GM23338 (cell line): ENCODE measurements at regions not wholly inside any gene's neighbourhood (a gene's known extent, or its start where the extent isn't known, plus 50 kb on each side); places are given as distances from the start of the nearest gene placed in this dataset.
A peak's percentile ranks its signal among the peaks of the same experiment; 100 is the strongest.
"Not testable (repeated sequence)": the region's sequence is repeated elsewhere in the genome, so short reads cannot be mapped to it uniquely, and the experiment has no call there.

ENCODE experiments used
- ATAC-seq: fragments of 200-7000 bp; cut with Tn5 transposase; 3 replicates; pipeline ENCODE4 v1.9.1; 2020
- DNase-seq: peaks from one replicate; pipeline ENCODE4 v3.0.0-alpha.2; 2015; ENCODE audit warnings: low spot score
- H2AFZ ChIP-seq: fragments of 200-600 bp; sonication (generic); 2 replicates; pipeline ENCODE4 v1.8.0; 2016; ENCODE audit warnings: antibody characterized with exemption, mild to moderate bottlenecking, moderate library complexity
- H3F3A ChIP-seq: fragments of 200-600 bp; sonication (generic); replicated peaks from 2 replicates; pipeline ENCODE4 v1.8.0; 2017; ENCODE audit warnings: antibody characterized with exemption, mixed run types, low read depth
- H3K27ac ChIP-seq: fragments of 200-600 bp; sonication (generic); 2 replicates; pipeline ENCODE4 v1.6.1; 2016; ENCODE audit warnings: low read depth
- H3K27me3 ChIP-seq: fragments of 200-600 bp; sonication (generic); 2 replicates; pipeline ENCODE4 v1.8.0; 2016; ENCODE audit warnings: mild to moderate bottlenecking, mixed run types, moderate library complexity; ENCODE audit not compliant: insufficient read depth
- H3K36me3 ChIP-seq: fragments of 200-600 bp; sonication (generic); 2 replicates; pipeline ENCODE4 v1.8.0; 2016; ENCODE audit warnings: mild to moderate bottlenecking; ENCODE audit not compliant: insufficient read depth
- H3K4me1 ChIP-seq: fragments of 200-600 bp; sonication (generic); 2 replicates; pipeline ENCODE4 v1.8.0; 2016; ENCODE audit warnings: mild to moderate bottlenecking, moderate library complexity; ENCODE audit not compliant: insufficient read depth
- H3K4me2 ChIP-seq: fragments of 200-600 bp; sonication (generic); 2 replicates; pipeline ENCODE4 v1.7.1; 2017; ENCODE audit warnings: mixed run types
- H3K4me3 ChIP-seq: fragments of 200-600 bp; sonication (generic); 2 replicates; pipeline ENCODE4 v1.6.1; 2016; ENCODE audit warnings: mixed run types
- H3K79me2 ChIP-seq: fragments of 200-600 bp; sonication (generic); replicated peaks from 2 replicates; pipeline ENCODE4 v1.8.0; 2017; ENCODE audit warnings: mild to moderate bottlenecking; ENCODE audit not compliant: insufficient read depth
- H3K9me2 ChIP-seq: fragments of 200-600 bp; sonication (generic); 2 replicates; pipeline ENCODE4 v1.8.0; 2017; ENCODE audit not compliant: insufficient read depth
- H4K20me1 ChIP-seq: fragments of 200-600 bp; sonication (generic); replicated peaks from 2 replicates; pipeline ENCODE4 v1.8.0; 2017; ENCODE audit warnings: mild to moderate bottlenecking; ENCODE audit not compliant: insufficient read depth
- H3K27ac Mint-ChIP-seq: 2 replicates; pipeline ENCODE4 v1.8.0; 2020; ENCODE audit warnings: inconsistent platforms, mild to moderate bottlenecking, moderate library complexity, mixed read lengths
- H3K27me3 Mint-ChIP-seq: 3 replicates; pipeline ENCODE4 v1.8.0; 2022; ENCODE audit warnings: low read depth, mild to moderate bottlenecking, moderate library complexity, mixed read lengths, inconsistent platforms; ENCODE audit not compliant: insufficient read depth, poor library complexity
- H3K36me3 Mint-ChIP-seq: 3 replicates; pipeline ENCODE4 v1.8.0; 2021; ENCODE audit warnings: low read depth, mild to moderate bottlenecking, inconsistent platforms, moderate library complexity, mixed read lengths
- H3K4me1 Mint-ChIP-seq: 3 replicates; pipeline ENCODE4 v1.8.0; 2020; ENCODE audit warnings: mild to moderate bottlenecking, inconsistent platforms, mixed read lengths
- H3K4me3 Mint-ChIP-seq: 3 replicates; pipeline ENCODE4 v1.8.0; 2021; ENCODE audit warnings: moderate library complexity, mild to moderate bottlenecking, inconsistent platforms, mixed read lengths
- H3K9me3 Mint-ChIP-seq: 3 replicates; pipeline ENCODE4 v1.8.0; 2020; ENCODE audit warnings: moderate library complexity, mild to moderate bottlenecking, inconsistent platforms, mixed read lengths
- CREB1 ChIP-seq: fragments of 250-450 bp; sonication (Bioruptor Pico); IDR thresholded peaks from 2 replicates; pipeline ENCODE4 v1.5.0; 2020; ENCODE audit warnings: low read depth, mild to moderate bottlenecking, moderate library complexity
- CTCF ChIP-seq, 2 experiments: fragments of 200-600 bp in 1 of 2; sonication (generic) in 1 of 2; conservative IDR thresholded peaks; 2 replicates each; pipeline versions ENCODE4 v1.5.1 to v1.6.1; 2016 to 2017; ENCODE audit warnings: antibody characterized with exemption in 2 of 2, low read depth in 2 of 2, mild to moderate bottlenecking in 2 of 2, moderate library complexity in 1 of 2
- EZH2 ChIP-seq: fragments of 200-600 bp; sonication (generic); IDR thresholded peaks from one replicate; pipeline ENCODE4 v1.8.0; 2017; ENCODE audit warnings: antibody characterized with exemption, mild to moderate bottlenecking, low read depth; ENCODE audit not compliant: unreplicated experiment
- EZH2phosphoT487 ChIP-seq: fragments of 200-600 bp; sonication (generic); IDR thresholded peaks from one replicate; pipeline ENCODE4 v1.8.1; 2018; ENCODE audit warnings: antibody characterized with exemption; ENCODE audit not compliant: unreplicated experiment
- JUNB ChIP-seq: IDR thresholded peaks from one replicate; pipeline ENCODE4 v1.6.1; 2016; ENCODE audit warnings: antibody characterized with exemption; ENCODE audit not compliant: unreplicated experiment
- NANOG ChIP-seq: IDR thresholded peaks from 2 replicates; pipeline ENCODE4 v1.6.1; 2016; ENCODE audit warnings: antibody characterized with exemption, borderline replicate concordance
- REST ChIP-seq: IDR thresholded peaks from one replicate; pipeline ENCODE4 v1.6.1; 2018; ENCODE audit warnings: antibody characterized with exemption; ENCODE audit not compliant: unreplicated experiment
- ZNF114 ChIP-seq: fragments of 250-450 bp; sonication (Bioruptor Pico); IDR thresholded peaks from 2 replicates; pipeline ENCODE4 v1.5.0; 2020; ENCODE audit warnings: mild to moderate bottlenecking, moderate library complexity
- ZNF331 ChIP-seq: fragments of 250-450 bp; sonication (Bioruptor Pico); IDR thresholded peaks from 2 replicates; pipeline ENCODE4 v1.5.0; 2020; ENCODE audit warnings: low read depth, mild to moderate bottlenecking, moderate library complexity
- TF ChIP-seq, protein P1 (sequence below): fragments of 250-450 bp; sonication (Bioruptor Pico); IDR thresholded peaks from 2 replicates; pipeline ENCODE4 v1.5.0; 2020; ENCODE audit warnings: mild to moderate bottlenecking, moderate library complexity

- Mint-ChIP-seq H3K4me1 (peaks cover 15% of the 10 kb centered on the region), H3K27me3 (peaks cover 11% of the 10 kb centered on the region), H3K27ac (no peak overlapping the region), H3K4me3 (no peak overlapping the region), H3K9me3 (no peaks in the 10 kb centered on the region), H3K36me3 (no peaks in the 10 kb centered on the region)
- no peak overlapping the region for H3K4me3 ChIP-seq
- TF ChIP-seq CTCF (conservative IDR thresholded peaks at IDR 0.05; ENCODE audit: low read depth in 2 of 2) = no peak
- TF ChIP-seq ZNF114 (CRISPR knock-in tag) = no peak
- no peak for TF ChIP-seq ZNF331
- TF ChIP-seq NANOG = no peak
- no peak for TF ChIP-seq EZH2phosphoT487
- TF ChIP-seq JUNB = no peak
- TF ChIP-seq, protein P1, sequence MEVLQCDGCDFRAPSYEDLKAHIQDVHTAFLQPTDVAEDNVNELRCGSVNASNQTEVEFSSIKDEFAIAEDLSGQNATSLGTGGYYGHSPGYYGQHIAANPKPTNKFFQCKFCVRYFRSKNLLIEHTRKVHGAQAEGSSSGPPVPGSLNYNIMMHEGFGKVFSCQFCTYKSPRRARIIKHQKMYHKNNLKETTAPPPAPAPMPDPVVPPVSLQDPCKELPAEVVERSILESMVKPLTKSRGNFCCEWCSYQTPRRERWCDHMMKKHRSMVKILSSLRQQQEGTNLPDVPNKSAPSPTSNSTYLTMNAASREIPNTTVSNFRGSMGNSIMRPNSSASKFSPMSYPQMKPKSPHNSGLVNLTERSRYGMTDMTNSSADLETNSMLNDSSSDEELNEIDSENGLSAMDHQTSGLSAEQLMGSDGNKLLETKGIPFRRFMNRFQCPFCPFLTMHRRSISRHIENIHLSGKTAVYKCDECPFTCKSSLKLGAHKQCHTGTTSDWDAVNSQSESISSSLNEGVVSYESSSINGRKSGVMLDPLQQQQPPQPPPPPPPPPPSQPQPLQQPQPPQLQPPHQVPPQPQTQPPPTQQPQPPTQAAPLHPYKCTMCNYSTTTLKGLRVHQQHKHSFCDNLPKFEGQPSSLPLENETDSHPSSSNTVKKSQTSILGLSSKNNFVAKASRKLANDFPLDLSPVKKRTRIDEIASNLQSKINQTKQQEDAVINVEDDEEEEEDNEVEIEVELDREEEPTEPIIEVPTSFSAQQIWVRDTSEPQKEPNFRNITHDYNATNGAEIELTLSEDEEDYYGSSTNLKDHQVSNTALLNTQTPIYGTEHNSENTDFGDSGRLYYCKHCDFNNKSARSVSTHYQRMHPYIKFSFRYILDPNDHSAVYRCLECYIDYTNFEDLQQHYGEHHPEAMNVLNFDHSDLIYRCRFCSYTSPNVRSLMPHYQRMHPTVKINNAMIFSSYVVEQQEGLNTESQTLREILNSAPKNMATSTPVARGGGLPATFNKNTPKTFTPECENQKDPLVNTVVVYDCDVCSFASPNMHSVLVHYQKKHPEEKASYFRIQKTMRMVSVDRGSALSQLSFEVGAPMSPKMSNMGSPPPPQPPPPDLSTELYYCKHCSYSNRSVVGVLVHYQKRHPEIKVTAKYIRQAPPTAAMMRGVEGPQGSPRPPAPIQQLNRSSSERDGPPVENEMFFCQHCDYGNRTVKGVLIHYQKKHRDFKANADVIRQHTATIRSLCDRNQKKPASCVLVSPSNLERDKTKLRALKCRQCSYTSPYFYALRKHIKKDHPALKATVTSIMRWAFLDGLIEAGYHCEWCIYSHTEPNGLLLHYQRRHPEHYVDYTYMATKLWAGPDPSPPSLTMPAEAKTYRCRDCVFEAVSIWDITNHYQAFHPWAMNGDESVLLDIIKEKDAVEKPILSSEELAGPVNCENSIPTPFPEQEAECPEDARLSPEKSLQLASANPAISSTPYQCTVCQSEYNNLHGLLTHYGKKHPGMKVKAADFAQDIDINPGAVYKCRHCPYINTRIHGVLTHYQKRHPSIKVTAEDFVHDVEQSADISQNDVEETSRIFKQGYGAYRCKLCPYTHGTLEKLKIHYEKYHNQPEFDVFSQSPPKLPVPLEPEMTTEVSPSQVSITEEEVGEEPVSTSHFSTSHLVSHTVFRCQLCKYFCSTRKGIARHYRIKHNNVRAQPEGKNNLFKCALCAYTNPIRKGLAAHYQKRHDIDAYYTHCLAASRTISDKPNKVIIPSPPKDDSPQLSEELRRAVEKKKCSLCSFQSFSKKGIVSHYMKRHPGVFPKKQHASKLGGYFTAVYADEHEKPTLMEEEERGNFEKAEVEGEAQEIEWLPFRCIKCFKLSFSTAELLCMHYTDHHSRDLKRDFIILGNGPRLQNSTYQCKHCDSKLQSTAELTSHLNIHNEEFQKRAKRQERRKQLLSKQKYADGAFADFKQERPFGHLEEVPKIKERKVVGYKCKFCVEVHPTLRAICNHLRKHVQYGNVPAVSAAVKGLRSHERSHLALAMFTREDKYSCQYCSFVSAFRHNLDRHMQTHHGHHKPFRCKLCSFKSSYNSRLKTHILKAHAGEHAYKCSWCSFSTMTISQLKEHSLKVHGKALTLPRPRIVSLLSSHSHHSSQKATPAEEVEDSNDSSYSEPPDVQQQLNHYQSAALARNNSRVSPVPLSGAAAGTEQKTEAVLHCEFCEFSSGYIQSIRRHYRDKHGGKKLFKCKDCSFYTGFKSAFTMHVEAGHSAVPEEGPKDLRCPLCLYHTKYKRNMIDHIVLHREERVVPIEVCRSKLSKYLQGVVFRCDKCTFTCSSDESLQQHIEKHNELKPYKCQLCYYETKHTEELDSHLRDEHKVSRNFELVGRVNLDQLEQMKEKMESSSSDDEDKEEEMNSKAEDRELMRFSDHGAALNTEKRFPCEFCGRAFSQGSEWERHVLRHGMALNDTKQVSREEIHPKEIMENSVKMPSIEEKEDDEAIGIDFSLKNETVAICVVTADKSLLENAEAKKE (CRISPR knock-in tag) = no peak
- no peak for TF ChIP-seq EZH2
- TF ChIP-seq REST = no peak
- no peak for TF ChIP-seq CREB1 (CRISPR knock-in tag)
- no peaks in the 10 kb centered on the region for H3K9me2 ChIP-seq
- peak overlapping the region; percentile 49; the same call in 1 of the 2 replicates for H3K4me2 ChIP-seq
- peak overlapping the region; percentile 90; the same call in 1 of the 2 replicates for H2AFZ ChIP-seq
- H3K27me3 ChIP-seq = no peaks in the 10 kb centered on the region
- no peak overlapping the region for H3K27ac ChIP-seq
- no peak for ATAC-seq
- H3K4me1 ChIP-seq = peaks cover 8% of the 10 kb centered on the region
- H3K36me3 ChIP-seq = no peaks in the 10 kb centered on the region
- no peaks in the 10 kb centered on the region for H3F3A ChIP-seq
- no peak for DNase-seq
- H4K20me1 ChIP-seq = no peaks in the 10 kb centered on the region
- no peaks in the 10 kb centered on the region for H3K79me2 ChIP-seq
Measured at GRCh38 chr3:197417441-197417840, 119.0 kb upstream of the DLG1 start.

DNA sequence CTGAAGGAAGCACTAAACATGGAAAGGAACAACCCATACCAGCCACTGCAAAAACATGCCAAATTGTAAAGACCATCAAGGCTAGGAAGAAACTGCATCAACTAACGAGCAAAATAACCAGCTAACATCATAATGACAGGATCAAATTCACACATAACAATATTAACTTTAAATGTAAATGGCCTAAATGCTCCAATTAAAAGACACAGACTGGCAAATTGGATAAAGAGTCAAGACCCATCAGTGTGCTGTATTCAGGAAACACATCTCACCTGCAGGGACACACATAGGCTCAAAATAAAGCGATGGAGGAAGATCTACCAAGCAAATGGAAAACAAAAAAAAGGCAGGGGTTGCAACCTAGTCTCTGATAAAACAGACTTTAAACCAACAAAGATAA is 113.5 kb upstream of the DLG1 start:
- not testable (repeated sequence) for H3K27me3 ChIP-seq, H4K20me1 ChIP-seq, H3K4me3 Mint-ChIP-seq, H3K27me3 Mint-ChIP-seq, H3K4me3 ChIP-seq, H3F3A ChIP-seq, H3K27ac ChIP-seq, H3K4me1 ChIP-seq, H3K36me3 ChIP-seq, ATAC-seq, DNase-seq, H3K9me2 ChIP-seq, H3K79me2 ChIP-seq, H2AFZ ChIP-seq, H3K4me2 ChIP-seq, H3K4me1 Mint-ChIP-seq, H3K27ac Mint-ChIP-seq
- peaks cover 24% of the 10 kb centered on the region for H3K36me3 Mint-ChIP-seq
- H3K9me3 Mint-ChIP-seq = peaks cover 35% of the 10 kb centered on the region
